ENCODE measurements at regions not wholly inside any gene's neighbourhood (a gene's known extent, or its start where the extent isn't known, plus 50 kb on each side); places are given as distances from the start of the nearest gene placed in this dataset.

DNA sequence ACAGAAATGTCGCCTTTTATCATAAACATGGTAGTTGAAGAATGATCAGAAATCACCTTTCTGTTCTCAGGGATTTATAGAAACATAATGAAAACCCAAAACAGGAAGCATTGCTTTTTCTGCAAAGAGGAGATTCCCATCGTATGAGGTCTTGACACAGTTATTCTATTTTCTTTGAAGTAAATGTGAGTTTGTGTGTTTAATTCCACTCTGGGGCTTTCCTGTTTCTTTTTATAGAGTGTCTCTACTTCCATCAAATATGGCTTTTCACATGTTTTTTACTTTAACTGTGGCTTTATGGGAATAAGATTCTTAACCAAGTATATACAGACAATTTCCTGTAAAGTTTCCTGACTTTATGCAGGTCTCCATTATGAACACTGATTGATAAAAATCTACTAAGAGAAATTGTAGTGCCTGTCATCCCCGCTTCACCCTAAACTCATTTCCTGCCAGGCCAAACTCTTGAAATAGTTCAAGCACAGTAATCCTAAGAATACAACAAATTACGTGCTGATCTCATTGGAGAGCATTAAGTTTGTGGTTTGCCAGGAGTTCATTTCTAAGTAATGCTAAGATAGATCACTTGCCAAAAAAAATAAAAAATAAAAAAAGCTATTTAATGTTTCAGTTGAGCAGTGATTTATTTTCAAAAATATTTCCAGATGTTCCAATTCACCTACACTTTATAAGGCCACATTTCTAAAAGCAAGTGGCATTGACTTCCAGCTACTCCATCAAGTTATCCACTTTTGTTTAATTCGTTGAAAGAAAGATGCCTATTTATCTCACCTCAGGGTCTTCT, 52.2 kb upstream of the SEC61G start:
- TF ChIP-seq, protein P1, sequence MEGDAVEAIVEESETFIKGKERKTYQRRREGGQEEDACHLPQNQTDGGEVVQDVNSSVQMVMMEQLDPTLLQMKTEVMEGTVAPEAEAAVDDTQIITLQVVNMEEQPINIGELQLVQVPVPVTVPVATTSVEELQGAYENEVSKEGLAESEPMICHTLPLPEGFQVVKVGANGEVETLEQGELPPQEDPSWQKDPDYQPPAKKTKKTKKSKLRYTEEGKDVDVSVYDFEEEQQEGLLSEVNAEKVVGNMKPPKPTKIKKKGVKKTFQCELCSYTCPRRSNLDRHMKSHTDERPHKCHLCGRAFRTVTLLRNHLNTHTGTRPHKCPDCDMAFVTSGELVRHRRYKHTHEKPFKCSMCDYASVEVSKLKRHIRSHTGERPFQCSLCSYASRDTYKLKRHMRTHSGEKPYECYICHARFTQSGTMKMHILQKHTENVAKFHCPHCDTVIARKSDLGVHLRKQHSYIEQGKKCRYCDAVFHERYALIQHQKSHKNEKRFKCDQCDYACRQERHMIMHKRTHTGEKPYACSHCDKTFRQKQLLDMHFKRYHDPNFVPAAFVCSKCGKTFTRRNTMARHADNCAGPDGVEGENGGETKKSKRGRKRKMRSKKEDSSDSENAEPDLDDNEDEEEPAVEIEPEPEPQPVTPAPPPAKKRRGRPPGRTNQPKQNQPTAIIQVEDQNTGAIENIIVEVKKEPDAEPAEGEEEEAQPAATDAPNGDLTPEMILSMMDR (IDR thresholded peaks at IDR 0.05 in 4 of 5, conservative IDR thresholded peaks at IDR 0.05 in 1 of 5) = no peak
- no peak for TF ChIP-seq POLR2A (IDR thresholded peaks at IDR 0.05)

Measured in gastrocnemius medialis (tissue), 4 donors.